HFFc6 (cell line): ENCODE measurements at regions not wholly inside any gene's neighbourhood (a gene's known extent, or its start where the extent isn't known, plus 50 kb on each side); places are given as distances from the start of the nearest gene placed in this dataset.

ENCODE experiments used
- DNase-seq: peaks from one replicate; pipeline ENCODE4 v3.0.0-alpha.2; 2018
- H3K27ac Mint-ChIP-seq: 2 replicates; pipeline ENCODE4 v1.8.0; 2020; ENCODE audit warnings: mild to moderate bottlenecking, mixed read lengths
- H3K27me3 Mint-ChIP-seq: 2 replicates; pipeline ENCODE4 v1.8.0; 2021; ENCODE audit warnings: mild to moderate bottlenecking, moderate library complexity, mixed read lengths; ENCODE audit not compliant: insufficient read depth
- H3K36me3 Mint-ChIP-seq: 2 replicates; pipeline ENCODE4 v1.8.0; 2021; ENCODE audit warnings: low read depth, mixed read lengths
- H3K4me1 Mint-ChIP-seq: 2 replicates; pipeline ENCODE4 v1.8.0; 2020; ENCODE audit warnings: low read depth, mixed read lengths
- H3K4me3 Mint-ChIP-seq: 2 replicates; pipeline ENCODE4 v1.8.0; 2020; ENCODE audit warnings: mild to moderate bottlenecking, moderate library complexity, mixed read lengths
- H3K9me3 Mint-ChIP-seq: 2 replicates; pipeline ENCODE4 v1.8.0; 2020; ENCODE audit warnings: mild to moderate bottlenecking, mixed read lengths
- TF ChIP-seq, protein P1 (sequence below): fragments of 200-600 bp; sonication (generic); IDR thresholded peaks from 2 replicates; pipeline ENCODE4 v1.5.0; 2021; ENCODE audit warnings: antibody characterized with exemption, mild to moderate bottlenecking

DNA sequence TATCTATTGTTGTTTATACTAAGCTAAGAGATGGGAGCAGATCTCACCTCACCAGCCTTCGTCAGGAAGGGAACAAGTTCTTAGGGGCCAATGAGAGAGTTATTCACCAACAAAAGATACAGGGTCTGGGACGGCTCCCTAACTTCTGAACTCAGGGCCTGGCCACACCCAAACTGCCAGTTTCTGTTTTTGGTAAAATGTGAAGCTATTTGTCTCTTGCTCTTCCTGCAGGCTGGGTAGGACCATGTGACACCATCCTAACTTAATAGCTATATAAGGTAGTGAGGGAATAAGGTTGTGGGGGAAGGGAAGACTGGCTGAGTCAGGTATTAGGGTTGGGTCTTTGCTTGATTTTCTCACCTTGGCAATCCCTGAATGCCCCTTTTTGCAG is 480.5 kb downstream of the KDM4C start:
- no peaks in the 10 kb centered on the region for H3K36me3 Mint-ChIP-seq
- peaks cover 3% of the 10 kb centered on the region for H3K27me3 Mint-ChIP-seq
- no peak overlapping the region for H3K4me3 Mint-ChIP-seq
- no peaks in the 10 kb centered on the region for H3K9me3 Mint-ChIP-seq
- TF ChIP-seq, protein P1, sequence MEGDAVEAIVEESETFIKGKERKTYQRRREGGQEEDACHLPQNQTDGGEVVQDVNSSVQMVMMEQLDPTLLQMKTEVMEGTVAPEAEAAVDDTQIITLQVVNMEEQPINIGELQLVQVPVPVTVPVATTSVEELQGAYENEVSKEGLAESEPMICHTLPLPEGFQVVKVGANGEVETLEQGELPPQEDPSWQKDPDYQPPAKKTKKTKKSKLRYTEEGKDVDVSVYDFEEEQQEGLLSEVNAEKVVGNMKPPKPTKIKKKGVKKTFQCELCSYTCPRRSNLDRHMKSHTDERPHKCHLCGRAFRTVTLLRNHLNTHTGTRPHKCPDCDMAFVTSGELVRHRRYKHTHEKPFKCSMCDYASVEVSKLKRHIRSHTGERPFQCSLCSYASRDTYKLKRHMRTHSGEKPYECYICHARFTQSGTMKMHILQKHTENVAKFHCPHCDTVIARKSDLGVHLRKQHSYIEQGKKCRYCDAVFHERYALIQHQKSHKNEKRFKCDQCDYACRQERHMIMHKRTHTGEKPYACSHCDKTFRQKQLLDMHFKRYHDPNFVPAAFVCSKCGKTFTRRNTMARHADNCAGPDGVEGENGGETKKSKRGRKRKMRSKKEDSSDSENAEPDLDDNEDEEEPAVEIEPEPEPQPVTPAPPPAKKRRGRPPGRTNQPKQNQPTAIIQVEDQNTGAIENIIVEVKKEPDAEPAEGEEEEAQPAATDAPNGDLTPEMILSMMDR = no peak
- DNase-seq = no peak
- H3K4me1 Mint-ChIP-seq = no peaks in the 10 kb centered on the region
- no peak overlapping the region for H3K27ac Mint-ChIP-seq

DNA sequence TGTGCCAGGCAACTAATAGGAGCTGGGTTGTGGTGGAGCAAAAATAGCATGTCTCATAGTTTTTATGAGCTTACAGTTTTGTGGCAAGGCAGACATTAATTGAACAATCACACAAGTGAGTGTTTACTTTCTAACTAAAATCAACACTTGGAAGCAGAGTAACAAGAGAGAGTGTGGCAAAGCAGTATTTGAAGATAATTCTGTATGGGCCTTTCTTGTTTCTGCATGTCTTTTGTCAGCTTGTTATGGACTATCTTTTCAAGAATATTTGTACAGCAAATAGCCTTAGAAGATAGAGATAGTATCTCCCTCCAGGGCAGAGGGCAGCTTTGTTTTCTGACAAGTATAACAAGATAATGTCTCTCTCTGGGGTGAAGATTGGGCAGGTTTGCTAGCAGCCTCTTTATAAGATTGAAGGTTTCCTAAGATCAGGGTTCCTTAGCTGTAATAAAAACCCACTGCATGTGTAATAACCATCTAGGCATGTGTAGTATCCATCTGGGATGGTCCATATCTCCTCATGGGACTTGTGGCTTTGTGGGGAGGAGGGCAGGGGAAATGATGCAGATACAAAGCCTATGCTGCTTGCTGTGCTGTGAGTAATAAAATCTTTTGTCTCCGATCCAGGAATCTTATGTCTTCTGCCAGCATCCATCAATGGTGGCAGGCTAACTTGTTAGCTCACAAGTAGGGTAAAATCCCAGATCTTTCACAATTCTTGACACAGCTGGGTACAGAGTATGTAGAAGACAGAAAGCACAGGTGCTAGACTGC is 479.9 kb downstream of the KDM4C start:
- Mint-ChIP-seq H3K4me1 (no peaks in the 10 kb centered on the region), H3K27ac (no peak overlapping the region), H3K9me3 (no peaks in the 10 kb centered on the region), H3K36me3 (no peaks in the 10 kb centered on the region), H3K27me3 (peaks cover 3% of the 10 kb centered on the region), H3K4me3 (no peak overlapping the region)
- DNase-seq = no peak
- TF ChIP-seq, protein P1 = no peak

DNA sequence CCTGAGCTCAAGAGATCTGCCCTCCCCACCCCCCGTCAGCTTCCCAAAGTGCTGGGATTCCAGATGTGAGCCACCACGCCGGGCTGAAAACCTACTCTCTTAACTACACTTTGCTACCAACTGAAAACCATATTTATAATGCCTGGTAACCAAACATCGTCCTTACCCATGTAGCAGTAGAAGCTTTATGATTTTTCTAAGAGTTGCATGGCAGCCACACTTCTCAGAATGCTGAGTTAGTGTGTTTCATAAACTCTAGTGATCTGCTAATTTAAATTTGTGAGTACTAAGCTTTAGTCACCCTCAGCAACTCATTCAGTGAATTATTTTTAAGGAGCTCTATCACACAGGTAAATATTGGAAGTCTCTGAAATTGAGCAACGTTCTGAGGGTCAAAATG is 478.4 kb downstream of the KDM4C start:
- no peaks in the 10 kb centered on the region for H3K36me3 Mint-ChIP-seq
- peaks cover 3% of the 10 kb centered on the region for H3K27me3 Mint-ChIP-seq
- TF ChIP-seq, protein P1 = no peak
- no peak overlapping the region for H3K4me3 Mint-ChIP-seq
- DNase-seq = no peak
- H3K9me3 Mint-ChIP-seq = no peaks in the 10 kb centered on the region
- no peak overlapping the region for H3K27ac Mint-ChIP-seq
- H3K4me1 Mint-ChIP-seq = no peaks in the 10 kb centered on the region

DNA sequence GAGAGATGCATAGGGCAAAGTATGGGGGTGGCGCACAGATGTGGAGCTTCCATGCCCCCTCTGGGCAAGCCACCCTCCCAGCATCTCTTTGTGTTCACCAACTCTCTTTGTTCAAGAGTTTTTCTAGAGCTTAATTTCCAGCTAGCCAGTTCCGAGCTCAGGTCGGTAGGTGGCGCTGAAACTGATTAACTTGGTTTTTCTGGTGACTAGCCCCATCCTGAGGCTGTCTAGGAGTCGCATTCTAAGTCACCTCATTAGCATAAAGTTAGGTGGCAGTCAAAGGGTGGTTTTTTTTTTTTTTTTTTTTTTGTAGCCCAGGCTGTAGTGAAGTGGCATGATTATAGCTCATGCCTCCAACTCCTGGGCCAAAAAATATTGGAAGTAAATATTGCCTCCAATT is 476.4 kb downstream of the KDM4C start:
- peak; percentile 20 for DNase-seq
- Mint-ChIP-seq H3K27ac (no peak overlapping the region), H3K27me3 (peaks cover 3% of the 10 kb centered on the region), H3K36me3 (no peaks in the 10 kb centered on the region), H3K9me3 (no peaks in the 10 kb centered on the region), H3K4me1 (no peaks in the 10 kb centered on the region), H3K4me3 (no peak overlapping the region)
- TF ChIP-seq, protein P1 = peak; percentile 78

DNA sequence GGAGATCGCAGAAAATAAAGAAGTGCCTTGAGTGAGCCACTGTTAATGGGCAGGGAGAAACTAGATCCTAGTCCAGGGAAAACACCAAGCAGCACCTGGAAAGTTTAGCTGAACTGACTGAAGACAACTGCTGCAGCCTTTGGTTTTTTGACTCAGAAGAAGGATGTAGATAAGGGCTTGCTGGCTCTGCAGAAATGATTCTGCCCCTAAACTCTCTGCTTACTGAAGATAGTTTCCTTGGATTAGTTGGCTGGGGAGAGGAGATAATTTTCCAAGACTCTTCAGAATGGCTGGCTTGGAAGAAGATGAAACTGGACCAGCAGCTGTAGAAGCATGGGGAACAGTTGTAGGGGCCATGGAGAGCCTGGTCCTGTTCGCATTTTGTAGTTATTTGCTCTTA is 471.8 kb downstream of the KDM4C start:
- Mint-ChIP-seq H3K9me3 (no peaks in the 10 kb centered on the region), H3K4me3 (no peak overlapping the region), H3K27me3 (peaks cover 2% of the 10 kb centered on the region), H3K4me1 (no peaks in the 10 kb centered on the region), H3K36me3 (no peaks in the 10 kb centered on the region), H3K27ac (no peak overlapping the region)
- TF ChIP-seq, protein P1 = no peak
- no peak for DNase-seq
